GM06990 (cell line): ENCODE measurements at regions not wholly inside any gene's neighbourhood (a gene's known extent, or its start where the extent isn't known, plus 50 kb on each side); places are given as distances from the start of the nearest gene placed in this dataset.

Experiments used
- DNase-seq: peaks from one replicate; pipeline ENCODE4 v3.0.0-alpha.2; 2011; ENCODE audit not compliant: insufficient read length; ENCODE audit errors: extremely low read depth
- H3K27me3 ChIP-seq: replicated peaks from 2 replicates; pipeline ENCODE4 v1.6.0; 2011; ENCODE audit warnings: low read length; ENCODE audit not compliant: control insufficient read depth, insufficient read depth
- H3K36me3 ChIP-seq: 2 replicates; pipeline ENCODE4 v1.5.1; 2011; ENCODE audit warnings: low read length; ENCODE audit not compliant: control insufficient read depth, insufficient read depth
- H3K4me3 ChIP-seq: replicated peaks from 2 replicates; pipeline ENCODE4 v1.5.1; 2011; ENCODE audit warnings: low read depth, mild to moderate bottlenecking, control low read depth, low read length
- TF ChIP-seq, protein P1 (sequence below): IDR thresholded peaks from 2 replicates; pipeline ENCODE4 v1.5.1; 2011; ENCODE audit warnings: low read length, control low read depth, mild to moderate bottlenecking, inconsistent platforms; ENCODE audit not compliant: insufficient read depth, poor library complexity, severe bottlenecking

DNA sequence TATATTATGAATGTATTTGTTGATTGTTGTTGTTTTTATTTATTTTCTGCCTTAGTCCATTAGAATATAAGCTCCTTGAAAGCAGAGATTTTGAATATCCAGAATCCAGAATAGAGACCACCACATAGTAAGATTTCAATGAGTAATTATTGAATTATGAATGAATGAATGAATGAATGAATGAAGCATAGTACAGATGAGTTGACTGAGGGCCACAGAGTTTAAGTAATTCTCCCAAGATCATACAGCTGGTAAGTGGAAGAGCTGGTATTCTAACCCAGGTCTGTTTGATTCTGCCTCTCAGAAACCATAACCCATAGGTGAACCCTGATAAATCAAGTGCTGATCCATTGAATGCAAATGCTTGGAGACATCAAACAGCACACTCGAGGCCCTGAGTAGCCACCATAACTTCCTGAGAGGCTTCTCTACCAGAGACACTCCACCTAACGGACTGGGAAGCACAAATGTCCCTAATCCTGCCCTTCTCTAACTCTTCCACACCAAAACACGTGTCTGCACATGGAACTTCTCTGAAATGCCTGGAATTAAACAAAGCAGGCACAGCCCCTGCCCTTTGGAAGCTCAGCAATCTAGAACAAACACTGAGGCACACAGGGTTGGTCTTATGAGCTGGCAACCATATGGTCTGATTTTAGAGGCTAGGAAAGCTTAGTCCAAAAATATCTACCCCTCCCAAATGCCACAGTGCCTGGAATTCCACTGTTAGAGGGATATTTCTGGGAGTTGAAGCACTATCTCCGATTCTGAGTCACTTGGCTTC is 190.1 kb downstream of the FOXO1 start:
- TF ChIP-seq, protein P1, sequence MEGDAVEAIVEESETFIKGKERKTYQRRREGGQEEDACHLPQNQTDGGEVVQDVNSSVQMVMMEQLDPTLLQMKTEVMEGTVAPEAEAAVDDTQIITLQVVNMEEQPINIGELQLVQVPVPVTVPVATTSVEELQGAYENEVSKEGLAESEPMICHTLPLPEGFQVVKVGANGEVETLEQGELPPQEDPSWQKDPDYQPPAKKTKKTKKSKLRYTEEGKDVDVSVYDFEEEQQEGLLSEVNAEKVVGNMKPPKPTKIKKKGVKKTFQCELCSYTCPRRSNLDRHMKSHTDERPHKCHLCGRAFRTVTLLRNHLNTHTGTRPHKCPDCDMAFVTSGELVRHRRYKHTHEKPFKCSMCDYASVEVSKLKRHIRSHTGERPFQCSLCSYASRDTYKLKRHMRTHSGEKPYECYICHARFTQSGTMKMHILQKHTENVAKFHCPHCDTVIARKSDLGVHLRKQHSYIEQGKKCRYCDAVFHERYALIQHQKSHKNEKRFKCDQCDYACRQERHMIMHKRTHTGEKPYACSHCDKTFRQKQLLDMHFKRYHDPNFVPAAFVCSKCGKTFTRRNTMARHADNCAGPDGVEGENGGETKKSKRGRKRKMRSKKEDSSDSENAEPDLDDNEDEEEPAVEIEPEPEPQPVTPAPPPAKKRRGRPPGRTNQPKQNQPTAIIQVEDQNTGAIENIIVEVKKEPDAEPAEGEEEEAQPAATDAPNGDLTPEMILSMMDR, result no peak
- Histone ChIP-seq H3K27me3 (no peaks in the 10 kb centered on the region), H3K4me3 (no peak overlapping the region), H3K36me3 (no peaks in the 10 kb centered on the region)
- no peak for DNase-seq

DNA sequence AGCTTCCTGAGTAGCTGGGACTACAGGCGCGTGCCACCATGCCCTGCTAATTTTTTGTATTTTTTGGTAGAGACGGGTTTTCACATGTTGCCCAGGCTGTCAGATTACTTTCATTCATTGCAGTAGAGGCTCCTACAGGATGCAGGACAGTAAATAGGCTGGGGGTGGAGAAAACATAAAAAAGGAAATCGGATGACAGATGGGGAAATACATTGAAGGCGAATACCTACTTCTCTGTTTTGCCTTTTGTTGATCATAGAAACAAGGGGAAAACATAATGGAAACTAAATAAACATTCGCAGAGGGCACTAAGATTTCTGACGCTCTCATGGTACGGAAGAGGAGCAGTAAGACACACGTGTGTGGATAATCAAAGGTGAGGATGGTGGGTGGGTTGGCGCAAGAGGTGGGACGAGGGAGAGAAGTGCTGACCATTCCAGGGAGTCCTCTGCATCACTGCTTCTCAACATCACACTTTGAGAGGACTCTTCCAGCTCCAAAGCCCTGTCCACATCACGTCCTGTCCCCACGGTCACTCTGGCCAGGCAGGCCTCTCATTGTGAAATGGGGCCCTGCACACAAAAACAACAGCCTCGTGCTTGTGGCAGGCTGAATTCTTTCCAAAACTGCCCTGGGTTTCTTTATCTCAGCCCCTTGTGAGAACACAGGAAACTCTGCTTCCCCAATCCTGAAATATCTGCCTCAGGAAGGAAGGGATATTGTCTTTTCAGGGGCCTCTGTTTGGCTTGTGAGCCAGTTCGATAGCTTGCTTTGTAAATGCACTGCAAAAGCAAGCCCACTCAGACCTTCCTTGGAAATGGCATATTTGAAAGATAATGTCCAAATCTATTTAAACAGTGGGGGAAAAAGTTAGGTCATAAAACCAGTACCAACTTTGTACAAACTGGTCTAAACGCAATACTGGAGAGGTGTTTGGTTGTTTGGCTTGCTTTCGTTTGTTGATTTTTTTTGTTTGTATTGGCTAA is 188.5 kb downstream of the FOXO1 start:
- TF ChIP-seq, protein P1, result no peak
- Histone ChIP-seq H3K36me3 (no peaks in the 10 kb centered on the region), H3K27me3 (no peaks in the 10 kb centered on the region), H3K4me3 (no peak overlapping the region)
- no peak for DNase-seq

DNA sequence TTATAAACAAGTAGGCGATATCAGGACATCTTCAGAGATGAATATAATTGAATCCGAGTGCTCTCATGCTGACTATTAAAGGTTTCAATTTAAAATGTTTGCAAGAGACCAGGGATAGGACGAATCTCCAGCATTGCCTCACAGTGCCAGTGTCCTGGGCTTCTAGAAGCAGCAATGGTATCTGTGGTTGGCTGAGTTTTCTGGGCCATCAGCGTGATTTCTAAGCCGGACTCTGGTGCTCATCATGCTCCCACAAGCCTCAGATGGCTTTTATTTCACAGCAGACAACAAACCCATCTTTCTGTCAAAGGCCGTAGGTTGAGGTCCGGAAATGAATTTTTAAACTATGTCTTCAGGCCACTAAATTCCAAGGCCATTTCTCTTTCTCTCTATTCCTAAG is 187.7 kb downstream of the FOXO1 start:
- Histone ChIP-seq H3K36me3 (no peaks in the 10 kb centered on the region), H3K4me3 (no peak overlapping the region), H3K27me3 (no peaks in the 10 kb centered on the region)
- no peak for DNase-seq
- TF ChIP-seq, protein P1, result no peak

GRCh38 chr13:40479196-40479845 is 187.1 kb downstream of the FOXO1 start:
- Histone ChIP-seq H3K4me3 (no peak overlapping the region), H3K36me3 (no peaks in the 10 kb centered on the region), H3K27me3 (no peaks in the 10 kb centered on the region)
- TF ChIP-seq, protein P1, result no peak
- DNase-seq, result no peak

GRCh38 chr13:40480012-40480914 is 186.2 kb downstream of the FOXO1 start:
- no peak for DNase-seq
- Histone ChIP-seq H3K36me3 (no peaks in the 10 kb centered on the region), H3K27me3 (no peaks in the 10 kb centered on the region), H3K4me3 (no peak overlapping the region)
- TF ChIP-seq, protein P1, result no peak
